SK-N-MC (cell line): ENCODE measurements at regions not wholly inside any gene's neighbourhood (a gene's known extent, or its start where the extent isn't known, plus 50 kb on each side); places are given as distances from the start of the nearest gene placed in this dataset.
"Not testable (repeated sequence)": the region's sequence is repeated elsewhere in the genome, so short reads cannot be mapped to it uniquely, and the experiment has no call there.

Source experiments
- DNase-seq: peaks from one replicate; pipeline ENCODE4 v3.0.0-alpha.2; 2011; ENCODE audit warnings: low read depth, low spot score
- H3K27ac ChIP-seq: fragments of 200-600 bp; sonication (generic); 2 replicates; pipeline ENCODE4 v1.5.1; 2016; ENCODE audit warnings: mixed run types
- H3K36me3 ChIP-seq: fragments of 200-600 bp; sonication (generic); 2 replicates; pipeline ENCODE4 v1.6.1; 2017; ENCODE audit warnings: antibody characterized with exemption, low read length, mixed read lengths; ENCODE audit not compliant: insufficient read depth
- H3K4me3 ChIP-seq: fragments of 200-600 bp; sonication (generic); 2 replicates; pipeline ENCODE4 v1.5.1; 2016
- H3K9ac ChIP-seq: fragments of 200-600 bp; sonication (generic); 2 replicates; pipeline ENCODE4 v1.8.0; 2017; ENCODE audit warnings: mixed run types, mixed read lengths; ENCODE audit not compliant: insufficient read length
- H3K9me3 ChIP-seq: fragments of 200-600 bp; sonication (generic); 2 replicates; pipeline ENCODE4 v1.6.1; 2017; ENCODE audit warnings: low read depth, mild to moderate bottlenecking, antibody characterized with exemption, low read length, moderate library complexity, mixed read lengths
- EZH2 ChIP-seq: fragments of 200-600 bp; sonication (generic); IDR thresholded peaks from one replicate; pipeline ENCODE4 v1.6.1; 2017; ENCODE audit warnings: antibody characterized with exemption
- FOXP2 ChIP-seq: optimal IDR thresholded peaks from 2 replicates; pipeline ENCODE3; 2011; ENCODE audit warnings: mild to moderate bottlenecking, moderate library complexity; ENCODE audit not compliant: insufficient read depth; ENCODE audit errors: extremely low read length, control extremely low read depth
- POLR2AphosphoS5 ChIP-seq: IDR thresholded peaks from 2 replicates; pipeline ENCODE4 v1.6.1; 2012; ENCODE audit warnings: mild to moderate bottlenecking, low read depth, low read length, borderline replicate concordance

DNA sequence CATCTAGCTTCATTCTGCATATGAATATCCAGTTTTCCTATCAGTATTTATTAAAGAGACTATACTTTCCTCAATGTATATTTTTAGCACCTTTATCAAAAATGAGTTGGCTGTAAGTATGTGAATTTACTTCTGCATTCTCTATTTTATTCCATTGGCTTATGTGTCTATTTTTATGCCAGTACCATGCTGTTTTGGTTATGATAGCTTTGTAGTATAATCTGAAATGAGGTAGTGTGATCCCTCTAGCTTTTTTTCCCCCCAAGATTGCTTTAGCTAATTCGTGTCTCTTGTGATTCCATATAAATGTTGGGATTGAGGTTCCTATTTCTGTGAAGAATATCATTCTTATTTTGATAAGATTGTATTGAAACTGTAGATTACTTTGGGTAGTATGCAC, 469.1 kb upstream of the MAP3K7 start:
- TF ChIP-seq EZH2 (no peak), FOXP2 (no peak), POLR2AphosphoS5 (no peak)
- H3K9me3 ChIP-seq: peaks cover 7% of the 10 kb centered on the region; the same call in 1 of the 2 replicates
- H3K4me3 ChIP-seq: no peak overlapping the region
- DNase-seq: no peak
- H3K9ac ChIP-seq: no peak overlapping the region
- H3K27ac ChIP-seq: no peak overlapping the region
- no peaks in the 10 kb centered on the region for H3K36me3 ChIP-seq

DNA sequence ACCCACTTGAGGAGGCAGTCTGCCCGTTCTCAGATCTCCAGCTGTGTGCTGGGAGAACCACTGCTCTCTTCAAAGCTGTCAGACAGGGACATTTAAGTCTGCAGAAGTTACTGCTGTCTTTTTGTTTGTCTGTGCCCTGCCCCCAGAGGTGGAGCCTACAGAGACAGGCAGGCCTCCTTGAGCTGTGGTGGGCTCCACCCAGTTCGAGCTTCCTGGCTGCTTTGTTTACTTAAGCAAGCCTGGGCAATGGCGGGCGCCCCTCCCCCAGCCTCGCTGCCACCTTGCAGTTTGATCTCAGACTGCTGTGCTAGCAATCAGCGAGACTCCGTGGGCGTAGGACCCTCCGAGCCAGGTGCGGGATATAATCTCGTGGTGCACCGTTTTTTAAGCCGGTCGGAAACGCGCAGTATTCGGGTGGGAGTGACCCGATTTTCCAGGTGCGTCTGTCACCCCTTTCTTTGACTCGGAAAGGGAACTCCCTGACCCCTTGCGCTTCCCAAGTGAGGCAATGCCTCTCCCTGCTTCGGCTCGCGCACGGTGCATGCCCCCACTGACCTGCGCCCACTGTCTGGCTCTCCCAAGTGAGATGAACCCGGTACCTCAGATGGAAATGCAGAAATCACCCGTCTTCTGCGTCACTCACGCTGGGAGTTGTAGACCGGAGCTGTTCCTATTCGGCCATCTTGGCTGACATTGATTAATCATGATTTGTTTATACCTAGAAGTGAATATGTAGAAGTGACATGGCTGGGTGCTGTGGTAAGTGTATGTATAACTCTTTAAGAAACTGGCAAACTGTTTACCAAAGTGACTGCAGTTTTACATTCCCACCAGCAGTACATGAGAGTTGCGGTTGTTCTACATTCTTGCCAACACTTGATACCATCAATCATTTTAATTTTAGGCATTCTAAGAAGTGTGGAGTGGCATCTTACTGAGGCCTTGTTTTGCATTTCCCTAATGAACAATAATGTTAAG, 465.9 kb upstream of the MAP3K7 start:
- not testable (repeated sequence) for H3K36me3 ChIP-seq, H3K4me3 ChIP-seq, DNase-seq, H3K27ac ChIP-seq, H3K9ac ChIP-seq, H3K9me3 ChIP-seq

GRCh38 chr6:91045161-91045560, 458.3 kb upstream of the MAP3K7 start:
- H3K27ac ChIP-seq: no peak overlapping the region
- H3K36me3 ChIP-seq: no peaks in the 10 kb centered on the region
- TF ChIP-seq FOXP2 (no peak), EZH2 (no peak), POLR2AphosphoS5 (no peak)
- DNase-seq: no peak
- H3K9me3 ChIP-seq: no peaks in the 10 kb centered on the region
- no peak overlapping the region for H3K4me3 ChIP-seq
- no peak overlapping the region for H3K9ac ChIP-seq

DNA sequence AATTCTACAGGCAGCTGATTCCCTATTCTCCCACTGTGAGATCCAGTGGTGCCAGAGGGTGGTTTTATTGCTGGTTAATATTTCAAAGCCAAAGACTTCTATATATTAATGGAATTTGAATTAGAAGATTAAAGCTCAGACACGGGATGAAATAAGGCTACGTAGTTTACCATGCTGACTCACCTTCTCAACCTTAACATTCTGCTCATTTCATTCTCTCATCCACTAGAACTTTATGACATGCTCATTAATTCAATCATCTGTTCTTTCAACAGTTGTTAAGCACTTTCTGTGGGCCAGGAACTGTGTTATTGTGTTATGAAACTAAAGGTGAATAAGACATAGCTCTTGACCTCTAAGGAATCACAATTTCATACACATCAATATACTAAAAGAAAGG, 456.9 kb upstream of the MAP3K7 start:
- H3K4me3 ChIP-seq: no peak overlapping the region
- no peak overlapping the region for H3K27ac ChIP-seq
- DNase-seq: no peak
- TF ChIP-seq FOXP2 (no peak), EZH2 (no peak), POLR2AphosphoS5 (no peak)
- no peaks in the 10 kb centered on the region for H3K9me3 ChIP-seq
- no peak overlapping the region for H3K9ac ChIP-seq
- H3K36me3 ChIP-seq: no peaks in the 10 kb centered on the region

- H3K9ac ChIP-seq: no peak overlapping the region
- H3K9me3 ChIP-seq: no peaks in the 10 kb centered on the region
- TF ChIP-seq FOXP2 (no peak), POLR2AphosphoS5 (no peak), EZH2 (no peak)
- DNase-seq: no peak
- H3K27ac ChIP-seq: no peak overlapping the region
- H3K4me3 ChIP-seq: no peak overlapping the region
- no peaks in the 10 kb centered on the region for H3K36me3 ChIP-seq
Measured at GRCh38 chr6:91042656-91043055, 455.8 kb upstream of the MAP3K7 start.

- Histone ChIP-seq H3K9me3 (no peaks in the 10 kb centered on the region), H3K36me3 (no peaks in the 10 kb centered on the region), H3K27ac (no peak overlapping the region), H3K4me3 (no peak overlapping the region), H3K9ac (no peak overlapping the region)
- TF ChIP-seq FOXP2: no peak
- no peak for TF ChIP-seq EZH2
- no peak for TF ChIP-seq POLR2AphosphoS5
- no peak for DNase-seq
Measured at GRCh38 chr6:91033964-91034363, 447.1 kb upstream of the MAP3K7 start.

DNA sequence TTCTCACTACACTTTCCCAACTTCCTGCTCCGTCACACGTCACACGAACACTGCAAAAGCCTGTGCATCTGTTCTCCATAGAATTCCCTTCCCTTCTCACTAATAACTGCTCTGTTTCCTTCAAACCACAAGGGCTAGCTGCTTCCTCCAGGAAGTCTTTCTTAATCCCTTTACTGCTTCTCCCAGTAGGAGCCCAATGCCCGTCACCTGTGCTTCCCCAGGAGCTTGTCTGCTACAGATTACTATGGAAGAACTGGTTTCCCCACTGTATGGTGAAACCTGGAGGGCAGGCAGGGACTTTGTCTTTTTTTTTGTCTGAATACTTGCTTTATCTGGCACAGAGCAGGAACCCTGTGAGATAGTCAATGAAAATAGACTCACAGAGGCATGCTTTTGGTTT, 444.7 kb upstream of the MAP3K7 start:
- peak; percentile 60 for DNase-seq
- no peak for TF ChIP-seq EZH2
- peak; percentile 39; the same call in 1 of the 2 replicates for TF ChIP-seq POLR2AphosphoS5
- peak; percentile 26 for TF ChIP-seq FOXP2

DNA sequence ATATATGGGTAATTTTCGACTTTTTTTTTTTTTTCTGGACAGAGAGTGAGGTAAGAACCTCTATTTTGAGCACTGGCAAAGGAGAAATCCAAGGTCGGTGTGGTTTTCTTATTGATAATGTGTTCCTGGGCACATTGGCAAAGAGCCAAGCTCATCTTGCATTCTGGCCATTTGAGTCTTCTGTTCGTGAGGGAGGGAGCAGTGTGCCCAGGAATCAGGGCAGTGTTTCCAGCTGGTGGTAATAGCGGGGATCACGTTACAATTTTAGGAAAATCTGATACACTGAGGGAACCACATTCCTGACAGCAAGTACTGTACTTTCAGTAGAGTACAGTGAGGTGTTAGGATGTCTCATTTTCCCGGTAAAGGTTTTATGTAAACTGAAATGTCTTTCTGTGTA, 442.3 kb upstream of the MAP3K7 start:
- no peak overlapping the region for H3K4me3 ChIP-seq
- TF ChIP-seq POLR2AphosphoS5 (no peak), EZH2 (no peak), FOXP2 (no peak)
- no peak overlapping the region for H3K27ac ChIP-seq
- H3K9ac ChIP-seq: no peak overlapping the region
- no peak for DNase-seq
- H3K9me3 ChIP-seq: no peaks in the 10 kb centered on the region
- no peaks in the 10 kb centered on the region for H3K36me3 ChIP-seq

More for the DNA sequence above, 444.7 kb upstream of the MAP3K7 start:
- H3K4me3 ChIP-seq: peak overlapping the region; percentile 57
- H3K36me3 ChIP-seq: no peaks in the 10 kb centered on the region
- no peaks in the 10 kb centered on the region for H3K9me3 ChIP-seq
- no peak overlapping the region for H3K9ac ChIP-seq
- peak overlapping the region; percentile 76 for H3K27ac ChIP-seq

- TF ChIP-seq FOXP2 (no peak), POLR2AphosphoS5 (no peak), EZH2 (no peak)
- Histone ChIP-seq H3K9ac (no peak overlapping the region), H3K9me3 (no peaks in the 10 kb centered on the region), H3K27ac (no peak overlapping the region), H3K36me3 (no peaks in the 10 kb centered on the region), H3K4me3 (no peak overlapping the region)
- no peak for DNase-seq
Measured at GRCh38 chr6:91023529-91023928, 436.7 kb upstream of the MAP3K7 start.
